NCI-H526 (cell line): ENCODE measurements at regions not wholly inside any gene's neighbourhood (a gene's known extent, or its start where the extent isn't known, plus 50 kb on each side); places are given as distances from the start of the nearest gene placed in this dataset.

Experiments used
- DNase-seq, 2 experiments: peaks; one replicate each; lab custom pipeline; 2025; lab: John Stamatoyannopoulos, UW

DNA sequence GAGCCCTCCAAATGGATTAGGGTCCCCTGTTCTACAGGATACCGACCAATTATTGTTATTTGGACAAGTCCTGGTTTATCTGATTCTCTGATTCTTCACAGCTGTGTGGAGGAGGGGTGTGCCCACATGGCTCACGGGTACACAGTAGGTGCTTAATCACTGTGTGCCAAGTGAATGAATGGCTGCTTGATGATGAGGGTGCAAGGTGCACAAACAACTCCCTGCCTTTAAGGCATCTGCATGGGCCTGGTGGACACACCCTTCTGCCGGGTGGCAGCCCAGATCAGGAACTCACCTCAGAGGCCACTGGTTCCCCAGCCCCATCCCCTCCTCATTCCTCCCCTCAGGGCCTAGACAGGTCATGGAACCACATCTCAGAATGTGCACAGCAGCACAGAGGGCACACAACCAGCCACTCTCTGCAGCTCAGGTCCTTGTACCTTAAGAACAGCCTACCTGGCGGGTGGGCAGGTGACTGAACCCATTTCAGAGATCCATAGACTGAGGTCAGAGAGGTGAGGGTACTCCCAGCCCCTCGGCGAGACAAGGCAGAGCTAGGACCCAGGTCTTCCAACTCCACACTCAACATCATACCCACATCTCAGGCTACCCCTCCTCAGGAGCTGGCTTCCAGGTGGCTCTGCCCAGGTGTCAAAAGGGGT is 50.3 kb downstream of the SHANK2 start:
- DNase-seq = no peak

DNA sequence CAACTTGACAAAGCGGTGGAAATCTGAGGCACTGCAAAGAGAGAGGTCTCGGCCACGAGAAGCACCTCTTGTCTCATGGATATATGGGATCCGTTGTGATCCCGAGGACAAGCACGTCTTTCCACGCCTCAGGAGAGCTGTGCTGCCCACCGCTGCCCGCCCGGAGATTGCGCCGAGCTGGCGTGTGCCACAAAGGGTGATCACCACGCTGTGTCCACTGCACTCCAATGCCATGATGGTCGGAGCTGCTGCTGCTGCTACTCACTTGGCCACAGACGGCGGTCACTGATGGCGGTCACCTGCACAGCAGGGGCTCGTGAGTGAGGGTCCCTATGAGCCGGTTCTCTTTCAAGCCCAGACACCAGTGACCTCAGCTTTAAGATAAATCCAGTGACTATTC is 51.1 kb downstream of the SHANK2 start:
- no peak for DNase-seq

DNA sequence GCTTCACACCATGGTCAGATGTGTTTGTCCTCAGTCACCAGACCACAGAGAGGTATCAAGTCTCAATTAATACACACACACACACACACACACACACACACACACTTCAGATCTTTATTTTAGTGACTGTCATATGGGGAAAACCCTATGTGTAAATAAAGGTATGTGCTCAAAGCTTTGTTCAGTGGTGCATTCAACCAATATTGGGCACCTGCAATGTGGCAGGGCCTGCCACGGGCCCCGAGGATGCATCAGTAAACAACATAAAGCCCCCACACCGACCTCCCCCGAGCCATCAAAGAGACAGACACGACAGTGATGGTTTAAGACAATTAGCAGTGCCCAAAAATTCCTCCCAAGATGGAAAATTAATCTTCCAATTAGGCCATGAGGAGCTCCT is 51.6 kb downstream of the SHANK2 start:
- DNase-seq = no peak

DNA sequence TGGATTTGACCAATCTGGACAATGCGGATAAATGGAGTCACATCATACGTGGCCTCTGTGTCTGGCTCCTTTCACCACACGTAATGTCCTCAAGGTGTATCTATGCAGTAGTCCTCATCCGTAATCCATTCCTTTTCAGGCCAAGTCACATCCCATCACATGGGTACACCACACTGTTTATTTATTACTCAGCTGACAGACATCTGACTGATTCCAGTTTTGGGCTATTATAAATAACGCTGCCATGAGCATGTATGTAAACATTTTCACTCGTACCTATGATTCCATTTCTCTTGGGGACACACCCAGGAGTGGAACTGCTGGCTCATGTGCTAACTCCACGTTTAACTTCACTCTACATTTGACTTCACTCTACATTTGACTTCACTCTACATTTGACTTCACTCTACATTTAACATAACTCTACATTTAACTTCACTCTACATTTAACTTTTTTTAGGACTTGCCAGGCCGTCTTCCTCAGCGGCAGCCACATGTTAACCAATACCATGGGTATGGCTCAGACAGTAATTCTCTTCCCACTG is 52.1 kb downstream of the SHANK2 start:
- no peak for DNase-seq

DNA sequence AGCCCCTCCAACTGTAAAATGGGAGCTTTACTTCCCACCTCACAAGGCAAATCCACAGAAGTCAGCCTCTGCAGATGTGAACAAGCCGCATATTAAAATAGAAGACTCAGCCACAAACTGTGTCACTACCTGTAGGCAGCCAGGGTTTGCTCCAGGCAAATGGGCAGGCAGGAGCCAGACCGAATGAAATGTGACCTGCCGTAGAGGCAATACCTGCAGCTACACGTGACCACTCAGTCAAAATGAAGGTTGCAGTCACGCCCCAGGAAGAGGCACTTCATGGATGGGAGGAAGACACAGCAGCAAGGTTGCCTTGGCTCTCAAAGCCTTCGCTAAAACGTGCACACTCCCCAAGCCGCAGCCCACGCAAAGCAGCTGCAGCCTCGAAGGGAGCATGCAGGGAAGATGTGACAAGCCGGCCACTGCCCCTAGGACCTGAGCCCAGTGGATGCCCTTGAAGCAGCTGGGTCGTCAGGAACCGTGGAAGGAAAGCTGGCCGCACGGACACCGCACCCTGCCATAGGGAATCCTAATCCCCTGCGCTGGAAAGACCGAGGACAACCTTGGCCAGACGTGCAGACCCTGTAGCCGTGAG is 53.1 kb downstream of the SHANK2 start:
- no peak for DNase-seq

DNA sequence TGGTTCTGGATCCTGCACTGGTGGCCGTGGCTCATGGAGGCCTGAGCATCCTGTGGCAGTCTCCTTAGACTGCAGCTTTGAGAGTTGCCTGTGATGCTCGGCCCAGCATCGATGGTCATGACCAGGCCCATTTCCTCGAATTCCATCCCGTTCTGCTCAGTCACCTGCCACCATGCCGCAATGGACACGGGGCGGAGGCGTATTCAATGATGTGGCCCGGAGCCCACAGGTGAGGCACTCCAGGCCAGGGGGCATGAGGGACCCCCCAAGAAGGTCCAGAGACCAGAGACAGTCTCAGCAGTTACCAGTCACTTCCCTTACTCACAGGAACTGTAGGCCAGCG is 53.6 kb downstream of the SHANK2 start:
- no peak for DNase-seq

DNA sequence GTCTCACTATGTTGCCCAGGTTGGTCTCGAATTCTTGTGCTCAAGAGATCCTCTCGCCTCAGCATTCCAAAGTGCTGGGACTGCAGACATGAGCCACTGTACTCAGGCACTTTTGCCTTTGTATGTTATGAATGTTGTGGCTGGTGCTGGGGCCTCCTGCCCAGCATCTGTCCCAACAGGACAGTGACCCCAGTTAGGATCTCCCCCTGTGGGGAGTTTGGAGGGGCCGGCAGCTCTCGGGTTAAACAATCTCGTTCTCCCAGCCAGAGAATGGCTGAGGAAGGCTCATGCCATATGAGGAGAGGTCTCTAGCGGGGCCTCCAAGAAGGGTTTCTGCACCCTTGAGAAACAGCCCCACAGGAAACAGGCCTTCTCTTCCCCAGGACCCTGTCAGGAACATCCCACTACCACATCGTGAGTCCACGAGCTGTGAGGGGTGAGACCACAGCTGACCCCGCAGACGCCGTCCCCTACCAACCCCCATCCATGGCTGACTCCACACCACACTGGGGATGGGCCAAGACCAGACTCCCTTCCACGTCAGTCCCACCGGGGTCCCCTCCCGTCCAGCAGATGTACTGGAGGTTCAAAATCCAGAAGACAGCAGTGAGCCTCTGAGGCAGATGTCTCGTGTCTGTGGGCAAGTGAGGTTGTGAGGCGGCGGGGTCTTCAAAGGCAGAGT is 54.1 kb downstream of the SHANK2 start:
- no peak for DNase-seq

DNA sequence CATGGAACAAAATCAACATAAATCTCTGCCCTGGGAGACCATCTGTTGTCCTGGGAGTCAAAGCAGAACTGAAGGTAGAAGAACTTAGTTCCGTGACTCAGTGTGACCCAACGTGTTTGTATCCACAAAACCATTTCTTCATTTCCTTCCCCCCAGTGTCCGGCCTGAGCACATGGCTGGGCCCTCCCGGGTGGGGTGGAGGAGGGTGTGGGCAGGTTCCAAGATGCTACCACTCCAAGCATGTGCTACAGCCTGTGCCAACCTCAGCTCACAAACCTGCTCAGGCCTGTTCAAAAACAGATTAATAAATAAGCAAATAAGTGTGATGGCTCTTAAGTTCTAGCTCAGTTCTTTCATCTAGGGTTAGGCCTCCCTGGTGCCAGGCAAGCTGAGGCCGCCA is 55.3 kb downstream of the SHANK2 start:
- no peak for DNase-seq

DNA sequence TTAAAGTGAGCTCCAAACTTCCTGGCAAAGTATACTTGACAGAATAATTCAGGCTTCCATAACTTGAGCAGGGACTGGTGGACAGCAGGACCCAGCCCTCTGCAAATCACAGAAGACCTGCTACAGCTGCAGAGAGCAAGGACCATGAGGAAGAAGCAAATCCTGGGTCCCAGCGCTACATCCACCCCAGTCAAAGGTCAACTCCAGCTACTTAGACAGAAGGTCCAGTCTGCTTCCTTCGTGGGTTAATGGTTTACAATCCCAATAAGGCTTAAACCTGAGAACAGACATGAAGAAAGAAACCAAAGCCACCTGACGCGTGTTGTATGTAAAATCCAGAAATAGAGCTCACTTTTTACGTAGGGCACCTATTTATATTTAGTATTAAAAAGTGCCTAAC is 57.7 kb downstream of the SHANK2 start:
- DNase-seq = no peak

DNA sequence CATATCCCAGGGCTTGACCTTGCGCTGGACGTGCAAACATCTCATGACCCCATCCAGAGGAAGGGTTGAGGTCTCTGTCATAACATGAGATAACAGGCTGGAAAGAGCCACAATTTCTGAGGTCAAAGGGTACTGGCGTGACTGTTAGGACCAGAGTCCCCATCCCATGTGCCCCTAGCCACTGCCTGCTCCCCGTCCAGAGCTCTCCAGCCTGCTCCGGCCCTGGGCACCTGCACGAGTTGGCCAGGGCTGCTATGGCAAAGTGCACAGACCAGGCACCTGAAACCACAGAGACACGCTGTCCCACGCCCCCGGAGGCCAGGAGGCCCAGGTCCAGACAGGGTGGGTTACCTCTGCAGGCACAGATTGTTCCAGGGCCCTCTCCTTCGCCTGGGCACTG is 58.9 kb downstream of the SHANK2 start:
- DNase-seq = no peak

DNA sequence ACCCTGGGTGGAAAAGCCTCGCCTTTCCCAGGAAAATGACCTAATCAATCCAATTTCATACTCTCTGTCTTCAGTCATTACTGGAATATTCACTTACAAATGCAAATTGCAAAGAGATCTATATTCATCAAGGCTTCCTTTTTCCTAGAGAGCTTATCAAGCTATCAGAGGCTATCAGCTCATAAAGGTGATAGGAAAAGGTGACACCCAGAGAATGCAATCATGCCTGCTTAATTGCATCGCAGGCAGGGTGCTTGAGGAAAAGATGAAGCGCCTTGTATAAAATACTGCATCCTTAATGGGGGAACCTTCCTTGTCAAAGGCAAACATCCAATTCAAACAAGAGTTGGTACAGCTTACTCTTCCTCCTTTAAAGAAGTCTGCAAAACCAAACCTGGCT is 59.7 kb downstream of the SHANK2 start:
- DNase-seq = no peak

DNA sequence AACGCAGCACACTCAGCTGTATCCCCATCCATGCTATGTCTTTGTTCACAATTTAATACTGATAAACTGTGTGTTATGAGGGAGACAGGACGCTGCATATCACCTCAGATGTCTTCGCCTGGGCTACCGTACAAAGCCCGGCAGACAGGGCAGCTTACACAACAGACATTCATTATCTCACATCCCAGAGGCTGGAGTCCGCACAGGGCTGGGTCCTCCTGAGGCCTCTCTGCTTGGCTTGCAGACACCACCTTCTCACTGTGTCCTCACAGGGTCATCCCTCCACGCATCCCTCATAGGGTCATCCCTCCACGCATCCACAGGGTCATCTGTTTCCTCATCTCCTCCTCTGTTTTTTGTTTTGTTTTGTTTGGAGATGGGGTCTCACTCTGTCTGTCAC is 61.2 kb downstream of the SHANK2 start:
- no peak for DNase-seq

DNA sequence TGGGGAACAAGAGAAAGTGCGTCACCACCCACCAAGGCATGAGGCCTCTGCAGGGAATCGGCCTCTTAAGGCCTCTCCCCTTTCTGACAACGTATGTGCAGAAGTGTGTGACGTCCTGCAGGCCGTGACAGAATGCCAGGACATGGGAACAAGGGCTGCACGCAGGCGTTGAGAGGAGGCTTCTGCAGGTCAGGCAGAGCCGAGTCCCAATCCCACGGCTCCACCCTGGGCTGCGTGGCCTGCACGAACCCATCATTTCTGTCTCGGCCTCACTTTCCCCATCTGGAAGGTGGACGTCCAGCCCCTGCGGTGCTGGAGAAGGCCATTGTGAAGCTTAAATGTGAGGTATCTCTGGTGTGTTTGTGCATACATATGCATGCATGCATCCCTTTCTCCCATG is 61.8 kb downstream of the SHANK2 start:
- no peak for DNase-seq

DNA sequence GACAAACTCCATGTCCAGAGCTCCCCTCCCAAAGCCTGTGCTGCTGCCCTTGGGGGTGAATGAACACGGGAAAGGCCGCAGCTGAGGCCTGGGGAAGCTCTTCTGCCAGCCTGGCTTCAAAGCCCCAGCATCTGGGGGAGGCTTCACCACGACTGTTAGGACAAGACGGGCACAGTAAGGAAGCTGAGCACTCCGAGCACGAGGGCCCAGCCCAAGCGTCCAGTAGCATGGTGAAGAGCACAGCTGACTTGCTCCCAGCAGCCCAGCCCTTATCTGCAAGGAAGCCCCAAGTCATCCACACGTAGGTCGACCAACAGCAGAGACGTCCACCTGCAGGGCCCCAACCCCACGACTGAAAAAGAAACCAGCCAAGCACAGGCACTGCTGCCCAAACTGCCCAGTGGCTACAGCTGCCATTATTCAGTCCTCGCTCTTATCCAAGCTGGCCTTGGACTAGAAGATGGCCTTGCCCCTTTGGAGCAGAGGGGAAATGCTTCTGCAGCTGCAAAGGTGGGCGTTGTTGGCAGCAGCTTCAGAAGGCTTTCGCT is 62.5 kb downstream of the SHANK2 start:
- no peak for DNase-seq

DNA sequence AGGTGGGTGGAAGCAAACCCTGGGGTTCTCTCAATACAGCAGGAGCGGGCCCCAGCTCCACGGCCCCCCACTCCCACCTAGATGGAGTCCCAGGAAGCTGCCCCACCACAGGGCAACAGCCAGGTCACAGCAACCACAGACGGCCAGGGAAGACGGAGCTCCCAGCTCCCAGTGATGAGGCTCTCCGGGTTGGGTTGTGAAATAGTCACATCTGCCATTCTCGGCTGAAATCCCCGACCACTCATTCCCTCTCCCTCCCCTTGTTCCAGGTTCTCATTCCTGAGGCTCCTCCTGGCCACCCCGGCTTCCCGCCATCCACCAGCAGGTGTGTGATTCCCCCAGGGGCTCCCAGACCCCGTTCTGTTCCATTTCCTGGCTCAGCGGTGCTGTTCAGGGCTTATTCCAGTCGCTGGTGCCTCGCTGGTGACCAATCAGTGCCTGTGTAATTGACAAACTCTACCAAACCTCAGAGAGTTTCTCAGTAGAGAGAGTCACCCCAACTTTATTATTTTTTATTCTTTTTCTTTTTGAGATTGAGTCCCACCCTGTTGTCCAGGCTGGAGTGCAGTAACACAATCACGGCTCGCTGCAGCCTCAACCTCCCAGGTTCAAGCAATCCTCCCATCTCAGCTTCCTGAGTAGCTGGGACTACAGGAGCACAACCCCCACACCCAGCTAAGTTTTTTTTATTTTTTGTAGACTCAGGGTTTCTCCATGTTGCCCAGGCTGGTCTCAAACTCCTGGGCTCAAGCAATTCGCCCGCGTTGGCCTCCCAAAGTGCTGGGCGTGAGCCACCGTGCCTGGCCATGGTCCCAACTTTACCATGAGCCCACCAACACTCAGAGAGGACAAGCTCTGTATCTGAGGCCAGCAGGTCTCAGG is 63.2 kb downstream of the SHANK2 start:
- no peak for DNase-seq

DNA sequence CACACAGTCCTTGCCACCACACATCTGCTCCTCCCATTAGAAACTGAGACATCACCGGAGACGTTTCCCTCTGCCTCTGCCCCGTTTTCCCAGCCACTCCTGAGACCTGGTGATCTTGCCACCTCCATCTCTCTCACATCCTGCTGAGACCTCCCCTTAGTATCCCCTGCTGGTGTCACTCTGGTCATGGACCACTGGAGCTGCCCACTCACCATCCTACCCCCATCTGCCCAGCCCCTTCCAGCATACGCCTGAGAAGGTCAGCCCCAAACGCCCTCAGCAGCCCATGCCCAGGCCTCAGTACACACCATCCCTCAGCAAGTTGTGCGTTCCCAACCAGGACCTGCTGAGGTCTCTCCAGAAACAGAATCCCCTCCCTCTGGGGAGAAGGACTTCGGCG is 64.3 kb downstream of the SHANK2 start:
- DNase-seq = no peak

DNA sequence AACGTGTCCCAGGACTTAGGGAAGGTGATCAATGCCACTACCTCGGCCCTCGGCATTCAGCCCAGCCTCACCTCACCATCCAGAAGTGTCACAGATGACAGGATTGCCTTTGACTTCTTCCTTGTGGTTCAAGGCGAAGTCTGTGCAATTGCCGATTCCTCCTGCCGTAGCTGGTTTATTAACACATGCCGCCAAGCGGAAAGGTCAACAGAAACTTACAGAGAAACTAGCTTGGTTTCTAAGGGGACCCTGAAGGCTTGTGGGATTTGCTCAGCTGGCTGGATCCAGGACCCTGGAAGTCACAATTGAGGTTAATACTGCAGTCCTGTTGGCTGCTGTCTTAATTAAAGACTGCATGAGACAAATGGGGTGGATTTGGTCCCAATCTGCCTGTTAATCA is 65.6 kb downstream of the SHANK2 start:
- DNase-seq = no peak

DNA sequence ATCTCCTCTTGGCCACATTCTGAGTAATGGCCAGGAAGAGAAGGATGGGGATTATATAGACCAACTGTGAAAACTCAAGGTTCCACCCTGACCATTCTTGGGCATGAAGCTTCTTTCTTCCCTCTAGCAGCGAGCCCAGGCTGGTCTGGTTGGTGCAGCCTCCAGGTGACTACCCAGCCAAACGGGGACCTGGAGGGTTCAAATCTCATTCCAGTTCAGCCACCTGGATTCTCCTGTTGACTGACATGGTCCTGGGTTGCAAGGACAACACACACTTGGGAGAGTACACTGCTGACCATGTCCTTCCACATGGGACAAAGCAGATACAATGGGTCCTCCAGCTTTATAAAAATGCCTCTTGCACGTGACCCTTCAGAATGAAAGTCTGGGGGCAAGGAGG is 67.0 kb downstream of the SHANK2 start:
- DNase-seq = no peak

DNA sequence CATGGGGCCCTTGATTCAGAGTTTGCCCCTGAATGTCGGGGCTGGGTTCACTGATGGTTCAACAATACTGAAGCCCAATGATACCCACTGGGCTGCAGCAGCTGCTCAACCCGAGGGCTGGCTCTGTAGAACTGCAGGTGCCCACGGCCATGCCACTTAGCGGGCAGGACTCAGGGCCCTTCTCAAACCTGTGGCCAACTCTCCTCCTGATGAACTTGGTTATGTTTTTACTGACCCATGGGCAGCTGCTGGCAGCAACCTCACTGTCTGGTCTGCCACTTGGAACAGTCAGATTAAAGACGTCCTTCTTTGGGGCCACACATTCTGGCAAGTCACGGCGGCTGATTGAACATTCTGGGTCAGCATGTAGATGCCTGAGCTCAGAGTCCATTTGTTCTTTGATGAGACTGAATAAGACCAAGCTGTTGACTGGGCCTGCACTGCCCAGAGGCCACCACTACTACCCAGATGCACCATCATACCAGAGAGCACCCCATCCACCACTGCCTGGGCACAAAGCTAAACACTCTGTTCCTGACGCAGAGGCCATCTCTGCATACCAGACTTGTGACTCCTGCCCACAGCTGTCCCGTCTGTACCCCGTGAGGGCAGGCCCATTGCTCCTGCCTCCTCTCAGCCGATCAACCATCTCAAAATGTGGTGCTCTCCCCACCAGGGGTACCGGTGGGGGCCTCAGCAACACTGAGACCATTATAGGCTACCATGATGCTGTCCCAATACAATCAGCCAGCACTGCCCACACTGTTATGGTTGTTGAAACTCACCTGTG is 67.8 kb downstream of the SHANK2 start:
- DNase-seq = no peak

DNA sequence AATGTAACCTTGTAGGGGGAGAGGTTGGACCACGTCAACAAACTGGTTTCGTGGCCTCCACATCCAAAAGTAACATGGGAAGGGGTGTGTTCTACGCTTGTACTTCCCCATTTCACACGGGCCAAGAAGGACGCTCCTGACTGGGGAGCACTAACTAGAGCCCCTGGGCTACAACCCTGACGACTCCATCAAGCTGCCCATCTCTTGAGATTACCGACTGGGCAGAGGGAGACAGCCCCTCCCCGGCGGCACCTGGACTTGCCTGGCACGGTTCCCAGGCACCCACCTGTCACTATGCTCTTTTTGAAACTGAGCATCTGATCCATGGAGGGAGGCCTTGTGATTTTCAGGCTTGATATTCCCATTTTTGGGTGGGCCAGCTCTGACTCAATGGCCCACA is 68.5 kb downstream of the SHANK2 start:
- no peak for DNase-seq
